Astrocyte (in vitro differentiated cells and primary cell): ENCODE measurements at regions not wholly inside any gene's neighbourhood (a gene's known extent, or its start where the extent isn't known, plus 50 kb on each side); places are given as distances from the start of the nearest gene placed in this dataset.

ENCODE experiments used
- DNase-seq: peaks from one replicate; pipeline ENCODE4 v3.0.0-alpha.2; 2010; ENCODE audit warnings: low read depth
- FAIRE-seq: peaks from 2 replicates; lab custom pipeline; 2011; peaks lifted over from hg19 to GRCh38; lab: Jason Lieb, UNC
- H2AFZ ChIP-seq: 2 replicates; pipeline ENCODE4 v1.6.0; 2012; ENCODE audit warnings: low read depth, low read length, inconsistent platforms
- H3K27ac ChIP-seq: 2 replicates; pipeline ENCODE4 v1.5.1; 2011; ENCODE audit warnings: low read depth, low read length, inconsistent platforms
- H3K27me3 ChIP-seq: 2 replicates; pipeline ENCODE4 v1.6.0; 2011; ENCODE audit warnings: low read length, inconsistent platforms; ENCODE audit not compliant: insufficient read depth
- H3K36me3 ChIP-seq: 2 replicates; pipeline ENCODE4 v1.5.1; 2011; ENCODE audit warnings: low read length, inconsistent platforms; ENCODE audit not compliant: insufficient read depth
- H3K4me1 ChIP-seq: 2 replicates; pipeline ENCODE4 v1.5.1; 2011; ENCODE audit warnings: low read length, inconsistent platforms; ENCODE audit not compliant: insufficient read depth
- H3K4me2 ChIP-seq: 2 replicates; pipeline ENCODE4 v1.6.0; 2012; ENCODE audit warnings: low read length, inconsistent platforms
- H3K4me3 ChIP-seq: 2 replicates; pipeline ENCODE4 v1.5.1; 2011; ENCODE audit warnings: low read depth, mild to moderate bottlenecking, low read length, inconsistent platforms; ENCODE audit not compliant: insufficient read depth
- H3K79me2 ChIP-seq: 2 replicates; pipeline ENCODE4 v1.6.0; 2012; ENCODE audit warnings: mild to moderate bottlenecking, low read length, inconsistent platforms; ENCODE audit not compliant: insufficient read depth
- H3K9ac ChIP-seq: 2 replicates; pipeline ENCODE4 v1.6.0; 2012; ENCODE audit warnings: mild to moderate bottlenecking, low read length, inconsistent platforms
- H3K9me3 ChIP-seq: 2 replicates; pipeline ENCODE4 v1.5.1; 2012; ENCODE audit warnings: low read depth, mild to moderate bottlenecking, low read length, inconsistent platforms; ENCODE audit not compliant: insufficient read depth
- H4K20me1 ChIP-seq: 2 replicates; pipeline ENCODE4 v1.6.0; 2012; ENCODE audit warnings: low read length, inconsistent platforms; ENCODE audit not compliant: insufficient read depth
- H3K27ac Mint-ChIP-seq: one replicate; pipeline ENCODE4 v1.8.0; 2021; ENCODE audit warnings: mild to moderate bottlenecking, mixed read lengths; ENCODE audit not compliant: unreplicated experiment
- H3K27me3 Mint-ChIP-seq: one replicate; pipeline ENCODE4 v1.8.0; 2021; ENCODE audit warnings: low read depth, mixed read lengths; ENCODE audit not compliant: unreplicated experiment
- H3K36me3 Mint-ChIP-seq: one replicate; pipeline ENCODE4 v1.8.0; 2021; ENCODE audit warnings: low read depth, mixed read lengths; ENCODE audit not compliant: unreplicated experiment
- H3K4me1 Mint-ChIP-seq: one replicate; pipeline ENCODE4 v1.8.0; 2021; ENCODE audit warnings: low read depth, mixed read lengths; ENCODE audit not compliant: unreplicated experiment
- H3K4me3 Mint-ChIP-seq: one replicate; pipeline ENCODE4 v1.8.0; 2021; ENCODE audit warnings: mild to moderate bottlenecking, moderate library complexity, mixed read lengths; ENCODE audit not compliant: unreplicated experiment
- H3K9me3 Mint-ChIP-seq: one replicate; pipeline ENCODE4 v1.8.0; 2021; ENCODE audit warnings: mild to moderate bottlenecking, mixed read lengths; ENCODE audit not compliant: unreplicated experiment
- EZH2 ChIP-seq: IDR thresholded peaks from 2 replicates; pipeline ENCODE4 v1.6.1; 2012; ENCODE audit warnings: mild to moderate bottlenecking, low read length, inconsistent platforms; ENCODE audit not compliant: insufficient read depth
- TF ChIP-seq, protein P1 (sequence below): IDR thresholded peaks from 2 replicates; pipeline ENCODE4 v1.5.1; 2011; ENCODE audit warnings: low read depth, mild to moderate bottlenecking, inconsistent platforms, low read length, moderate library complexity; ENCODE audit not compliant: insufficient read depth

DNA sequence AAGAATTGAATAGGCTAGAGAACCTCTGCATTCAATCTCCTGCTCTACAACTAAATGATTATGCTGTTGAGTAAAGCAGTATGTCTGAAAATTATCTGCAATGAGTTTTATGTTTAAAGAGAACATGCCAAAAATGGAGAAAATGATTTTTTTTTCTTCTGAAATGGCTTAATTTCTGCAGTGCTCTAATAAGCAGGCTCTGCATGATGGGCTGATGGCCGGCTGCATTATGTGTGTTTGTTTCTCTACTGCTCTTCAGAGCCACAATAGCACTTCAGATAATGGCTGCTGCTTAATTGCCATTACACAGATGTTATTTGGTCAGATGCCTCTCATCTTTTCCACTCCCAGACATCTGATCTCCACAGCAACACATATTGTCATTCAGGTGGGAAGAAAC lies 286.4 kb upstream of the DMAC1 start:
- Histone ChIP-seq H3K27me3 (no peaks in the 10 kb centered on the region), H3K79me2 (no peaks in the 10 kb centered on the region), H3K4me3 (no peak overlapping the region), H3K27ac (no peak overlapping the region), H3K4me1 (no peaks in the 10 kb centered on the region), H3K36me3 (no peaks in the 10 kb centered on the region), H4K20me1 (no peaks in the 10 kb centered on the region), H2AFZ (no peak overlapping the region), H3K9ac (no peak overlapping the region), H3K9me3 (no peaks in the 10 kb centered on the region), H3K4me2 (no peak overlapping the region)
- peaks cover 7% of the 10 kb centered on the region for H3K27me3 Mint-ChIP-seq
- H3K9me3 Mint-ChIP-seq = peaks cover 5% of the 10 kb centered on the region
- DNase-seq (no peak), FAIRE-seq (no peak)
- no peaks in the 10 kb centered on the region for H3K36me3 Mint-ChIP-seq
- TF ChIP-seq, protein P1, sequence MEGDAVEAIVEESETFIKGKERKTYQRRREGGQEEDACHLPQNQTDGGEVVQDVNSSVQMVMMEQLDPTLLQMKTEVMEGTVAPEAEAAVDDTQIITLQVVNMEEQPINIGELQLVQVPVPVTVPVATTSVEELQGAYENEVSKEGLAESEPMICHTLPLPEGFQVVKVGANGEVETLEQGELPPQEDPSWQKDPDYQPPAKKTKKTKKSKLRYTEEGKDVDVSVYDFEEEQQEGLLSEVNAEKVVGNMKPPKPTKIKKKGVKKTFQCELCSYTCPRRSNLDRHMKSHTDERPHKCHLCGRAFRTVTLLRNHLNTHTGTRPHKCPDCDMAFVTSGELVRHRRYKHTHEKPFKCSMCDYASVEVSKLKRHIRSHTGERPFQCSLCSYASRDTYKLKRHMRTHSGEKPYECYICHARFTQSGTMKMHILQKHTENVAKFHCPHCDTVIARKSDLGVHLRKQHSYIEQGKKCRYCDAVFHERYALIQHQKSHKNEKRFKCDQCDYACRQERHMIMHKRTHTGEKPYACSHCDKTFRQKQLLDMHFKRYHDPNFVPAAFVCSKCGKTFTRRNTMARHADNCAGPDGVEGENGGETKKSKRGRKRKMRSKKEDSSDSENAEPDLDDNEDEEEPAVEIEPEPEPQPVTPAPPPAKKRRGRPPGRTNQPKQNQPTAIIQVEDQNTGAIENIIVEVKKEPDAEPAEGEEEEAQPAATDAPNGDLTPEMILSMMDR = no peak
- TF ChIP-seq EZH2 = no peak
- H3K4me3 Mint-ChIP-seq = no peak overlapping the region
- H3K27ac Mint-ChIP-seq = no peak overlapping the region
- peaks cover under 1% of the 10 kb centered on the region for H3K4me1 Mint-ChIP-seq

DNA sequence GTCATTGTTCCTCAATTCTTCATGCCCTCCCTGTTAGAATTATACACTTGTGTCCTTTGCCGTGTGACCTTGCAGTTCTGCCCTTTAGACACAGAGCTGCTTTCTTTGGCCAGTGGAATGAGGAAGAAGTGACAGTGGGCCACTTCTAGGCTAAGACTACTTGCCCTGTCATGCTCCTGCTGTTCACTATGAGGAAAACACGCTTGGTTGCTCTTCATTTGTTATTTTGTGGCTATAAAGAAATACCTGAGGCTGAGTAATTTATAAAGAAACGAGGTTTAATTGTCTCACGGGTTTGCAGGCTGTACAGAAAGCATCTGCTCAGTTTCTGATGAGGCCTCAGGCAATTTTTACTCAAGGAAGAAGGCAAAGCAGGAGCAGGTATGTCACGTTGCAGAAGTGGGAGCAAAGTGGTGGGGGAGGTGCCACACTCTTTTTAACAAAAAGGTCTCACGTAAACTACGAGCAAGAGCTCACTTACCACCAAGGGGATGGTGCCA lies 279.1 kb upstream of the DMAC1 start:
- Histone ChIP-seq H2AFZ (no peak overlapping the region), H3K4me1 (no peaks in the 10 kb centered on the region), H3K9me3 (no peaks in the 10 kb centered on the region), H3K9ac (no peak overlapping the region), H3K27ac (no peak overlapping the region), H3K4me2 (no peak overlapping the region), H3K36me3 (no peaks in the 10 kb centered on the region), H3K4me3 (no peak overlapping the region), H3K79me2 (no peaks in the 10 kb centered on the region), H4K20me1 (no peaks in the 10 kb centered on the region), H3K27me3 (no peaks in the 10 kb centered on the region)
- no peaks in the 10 kb centered on the region for H3K4me1 Mint-ChIP-seq
- DNase-seq (no peak), FAIRE-seq (no peak)
- H3K9me3 Mint-ChIP-seq = peaks cover 9% of the 10 kb centered on the region
- no peak overlapping the region for H3K4me3 Mint-ChIP-seq
- no peaks in the 10 kb centered on the region for H3K36me3 Mint-ChIP-seq
- TF ChIP-seq, protein P1 = no peak
- TF ChIP-seq EZH2 = no peak
- H3K27me3 Mint-ChIP-seq = peaks cover 3% of the 10 kb centered on the region
- H3K27ac Mint-ChIP-seq = no peak overlapping the region

DNA sequence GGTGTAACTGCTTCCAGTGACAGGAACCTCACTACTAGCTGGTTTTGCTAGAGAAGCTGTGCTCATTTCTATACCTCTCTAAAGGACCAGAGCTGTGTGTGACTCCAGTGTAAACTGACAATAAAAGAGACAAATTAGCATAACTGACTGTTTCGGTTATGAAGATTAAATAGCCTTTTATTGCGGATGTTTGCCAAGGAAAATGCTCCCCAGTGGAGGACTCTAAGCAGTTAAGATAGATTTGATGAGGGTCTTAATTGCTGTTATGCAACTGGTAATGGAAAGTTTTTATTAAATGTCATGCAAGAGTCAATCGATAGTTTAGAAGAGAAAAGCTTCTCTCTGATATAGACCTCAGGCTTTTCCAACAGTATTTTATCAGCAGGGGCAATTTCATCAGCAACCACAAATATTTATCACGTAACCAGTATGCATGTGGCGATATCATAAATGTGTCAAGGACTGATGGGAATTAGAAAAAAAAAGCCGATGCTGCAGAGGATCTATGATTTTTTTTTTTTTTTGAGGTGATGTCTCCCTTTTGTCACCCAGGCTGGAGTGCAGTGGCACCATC lies 275.2 kb upstream of the DMAC1 start:
- Histone ChIP-seq H3K36me3 (no peaks in the 10 kb centered on the region), H3K9ac (no peak overlapping the region), H3K4me2 (no peak overlapping the region), H3K27ac (no peak overlapping the region), H3K4me1 (no peaks in the 10 kb centered on the region), H2AFZ (no peak overlapping the region), H3K79me2 (no peaks in the 10 kb centered on the region), H3K4me3 (no peak overlapping the region), H3K27me3 (no peaks in the 10 kb centered on the region), H4K20me1 (no peaks in the 10 kb centered on the region), H3K9me3 (no peaks in the 10 kb centered on the region)
- FAIRE-seq = no peak
- Mint-ChIP-seq H3K27ac (no peak overlapping the region), H3K27me3 (no peaks in the 10 kb centered on the region), H3K36me3 (no peaks in the 10 kb centered on the region), H3K4me1 (no peaks in the 10 kb centered on the region), H3K9me3 (peaks cover 3% of the 10 kb centered on the region), H3K4me3 (no peak overlapping the region)
- no peak for TF ChIP-seq EZH2
- TF ChIP-seq, protein P1 = no peak
- no peak for DNase-seq
